Activated T-cell treated with anti-CD3 and anti-CD28 coated beads, Interleukin-2, amount 50 U/mL, for 24 hours (primary cell): ENCODE measurements at regions not wholly inside any gene's neighbourhood (a gene's known extent, or its start where the extent isn't known, plus 50 kb on each side); places are given as distances from the start of the nearest gene placed in this dataset.
"Not testable (repeated sequence)": the region's sequence is repeated elsewhere in the genome, so short reads cannot be mapped to it uniquely, and the experiment has no call there.

Experiments used
- DNase-seq: peaks from one replicate; pipeline ENCODE4 v3.0.0-alpha.2; 2020
- H3K27ac Mint-ChIP-seq: 2 replicates; pipeline ENCODE4 v1.8.0; 2020; ENCODE audit warnings: mild to moderate bottlenecking, mixed read lengths
- H3K27me3 Mint-ChIP-seq: 2 replicates; pipeline ENCODE4 v1.8.0; 2020; ENCODE audit warnings: mixed read lengths
- H3K36me3 Mint-ChIP-seq: 2 replicates; pipeline ENCODE4 v1.8.0; 2020; ENCODE audit warnings: low read depth, mixed read lengths
- H3K4me1 Mint-ChIP-seq: 2 replicates; pipeline ENCODE4 v1.8.0; 2020; ENCODE audit warnings: low read depth, mixed read lengths
- H3K4me3 Mint-ChIP-seq: 2 replicates; pipeline ENCODE4 v1.8.0; 2020; ENCODE audit warnings: mild to moderate bottlenecking, moderate library complexity, mixed read lengths
- H3K9me3 Mint-ChIP-seq: 2 replicates; pipeline ENCODE4 v1.8.0; 2020; ENCODE audit warnings: mixed read lengths

DNA sequence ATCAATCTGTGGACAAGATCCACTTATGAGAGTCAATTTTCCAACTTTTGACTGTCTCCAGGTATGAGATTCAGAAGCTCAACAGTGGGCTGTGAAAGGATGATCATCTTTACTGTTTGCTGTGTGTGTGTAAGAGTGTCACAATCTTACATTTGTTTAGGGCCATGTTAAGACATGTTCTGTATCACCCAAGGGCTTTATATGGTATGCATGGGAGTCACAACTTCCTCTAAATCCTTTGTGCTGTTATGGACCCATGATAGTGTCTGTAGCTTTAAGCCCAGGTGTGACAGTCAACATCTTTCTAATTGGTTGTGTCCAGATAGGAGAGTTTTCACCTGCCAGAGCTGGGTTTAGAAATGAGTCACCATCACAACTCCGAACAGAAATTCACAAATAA, 70.2 kb downstream of the ZNF726 start:
- not testable (repeated sequence) for H3K27ac Mint-ChIP-seq, H3K36me3 Mint-ChIP-seq, H3K9me3 Mint-ChIP-seq, H3K4me1 Mint-ChIP-seq, DNase-seq, H3K27me3 Mint-ChIP-seq, H3K4me3 Mint-ChIP-seq

- Mint-ChIP-seq H3K27me3 (no peaks in the 10 kb centered on the region), H3K36me3 (no peaks in the 10 kb centered on the region), H3K4me3 (no peak overlapping the region), H3K9me3 (peaks cover 2% of the 10 kb centered on the region), H3K4me1 (peaks cover 5% of the 10 kb centered on the region), H3K27ac (no peak overlapping the region)
- no peak for DNase-seq
Observed at GRCh38 chr19:23986623-23987022, 71.9 kb downstream of the ZNF726 start.

- Mint-ChIP-seq H3K9me3 (peaks cover 16% of the 10 kb centered on the region), H3K27ac (no peak overlapping the region), H3K36me3 (no peaks in the 10 kb centered on the region), H3K4me1 (peaks cover 19% of the 10 kb centered on the region), H3K27me3 (no peaks in the 10 kb centered on the region), H3K4me3 (no peak overlapping the region)
- DNase-seq, result no peak
Observed at GRCh38 chr19:23991170-23991569, 76.5 kb downstream of the ZNF726 start.

DNA sequence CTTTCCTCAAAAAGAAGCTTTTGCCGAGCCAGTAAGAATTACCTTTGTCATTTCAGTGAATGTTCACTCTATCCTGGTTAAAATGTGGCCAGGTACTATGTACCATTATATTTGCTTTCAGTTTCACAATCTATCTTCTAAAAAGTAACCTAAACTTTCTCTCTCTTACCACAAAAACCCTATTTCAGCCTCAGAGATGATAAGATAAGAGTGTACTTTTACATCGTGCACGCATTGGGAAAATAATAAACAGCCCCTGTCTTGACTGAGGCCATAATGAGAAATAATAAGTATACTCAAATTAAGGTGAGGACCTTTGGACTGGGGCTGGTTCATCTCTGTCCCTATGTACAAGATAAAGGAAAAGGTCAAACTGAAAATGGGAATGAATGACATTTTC, 77.7 kb downstream of the ZNF726 start:
- peaks cover 28% of the 10 kb centered on the region for H3K9me3 Mint-ChIP-seq
- H3K36me3 Mint-ChIP-seq, result no peaks in the 10 kb centered on the region
- no peak overlapping the region for H3K27ac Mint-ChIP-seq
- no peak for DNase-seq
- no peaks in the 10 kb centered on the region for H3K27me3 Mint-ChIP-seq
- H3K4me3 Mint-ChIP-seq, result no peak overlapping the region
- H3K4me1 Mint-ChIP-seq, result peaks cover 19% of the 10 kb centered on the region

DNA sequence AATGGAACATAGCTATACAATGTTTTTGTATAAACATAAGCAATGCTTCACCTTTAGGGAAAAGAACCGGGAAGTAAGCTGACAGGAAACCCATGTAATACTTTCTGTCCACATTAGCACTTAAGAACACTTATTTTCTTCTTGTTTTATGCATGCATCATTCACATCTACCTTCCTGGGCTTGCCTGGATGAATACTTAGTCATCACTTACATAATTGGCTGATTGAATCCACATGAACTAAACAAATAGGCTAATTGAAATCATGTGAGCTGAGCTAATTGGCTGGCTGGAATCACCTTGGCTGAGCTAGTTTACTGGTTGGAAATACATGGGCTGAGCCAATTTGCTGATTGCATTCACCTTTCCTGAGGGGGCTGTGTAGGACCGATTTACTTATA, 78.8 kb downstream of the ZNF726 start:
- DNase-seq, result no peak
- no peaks in the 10 kb centered on the region for H3K36me3 Mint-ChIP-seq

GRCh38 chr19:23996549-23996948, 81.9 kb downstream of the ZNF726 start:
- peaks cover 16% of the 10 kb centered on the region for H3K4me1 Mint-ChIP-seq
- H3K27ac Mint-ChIP-seq, result no peak overlapping the region
- H3K36me3 Mint-ChIP-seq, result no peaks in the 10 kb centered on the region
- no peak overlapping the region for H3K4me3 Mint-ChIP-seq
- DNase-seq, result no peak
- peaks cover 43% of the 10 kb centered on the region for H3K9me3 Mint-ChIP-seq
- H3K27me3 Mint-ChIP-seq, result no peaks in the 10 kb centered on the region

More for the DNA sequence above, 78.8 kb downstream of the ZNF726 start:
- H3K9me3 Mint-ChIP-seq, result peaks cover 35% of the 10 kb centered on the region
- peaks cover 19% of the 10 kb centered on the region for H3K4me1 Mint-ChIP-seq
- no peaks in the 10 kb centered on the region for H3K27me3 Mint-ChIP-seq
- no peak overlapping the region for H3K27ac Mint-ChIP-seq
- no peak overlapping the region for H3K4me3 Mint-ChIP-seq

GRCh38 chr19:23998568-23998967, 83.9 kb downstream of the ZNF726 start:
- H3K4me3 Mint-ChIP-seq, result no peak overlapping the region
- no peak overlapping the region for H3K27ac Mint-ChIP-seq
- H3K27me3 Mint-ChIP-seq, result no peaks in the 10 kb centered on the region
- peaks cover under 1% of the 10 kb centered on the region for H3K4me1 Mint-ChIP-seq
- DNase-seq, result no peak
- H3K9me3 Mint-ChIP-seq, result peaks cover 41% of the 10 kb centered on the region
- no peaks in the 10 kb centered on the region for H3K36me3 Mint-ChIP-seq

DNA sequence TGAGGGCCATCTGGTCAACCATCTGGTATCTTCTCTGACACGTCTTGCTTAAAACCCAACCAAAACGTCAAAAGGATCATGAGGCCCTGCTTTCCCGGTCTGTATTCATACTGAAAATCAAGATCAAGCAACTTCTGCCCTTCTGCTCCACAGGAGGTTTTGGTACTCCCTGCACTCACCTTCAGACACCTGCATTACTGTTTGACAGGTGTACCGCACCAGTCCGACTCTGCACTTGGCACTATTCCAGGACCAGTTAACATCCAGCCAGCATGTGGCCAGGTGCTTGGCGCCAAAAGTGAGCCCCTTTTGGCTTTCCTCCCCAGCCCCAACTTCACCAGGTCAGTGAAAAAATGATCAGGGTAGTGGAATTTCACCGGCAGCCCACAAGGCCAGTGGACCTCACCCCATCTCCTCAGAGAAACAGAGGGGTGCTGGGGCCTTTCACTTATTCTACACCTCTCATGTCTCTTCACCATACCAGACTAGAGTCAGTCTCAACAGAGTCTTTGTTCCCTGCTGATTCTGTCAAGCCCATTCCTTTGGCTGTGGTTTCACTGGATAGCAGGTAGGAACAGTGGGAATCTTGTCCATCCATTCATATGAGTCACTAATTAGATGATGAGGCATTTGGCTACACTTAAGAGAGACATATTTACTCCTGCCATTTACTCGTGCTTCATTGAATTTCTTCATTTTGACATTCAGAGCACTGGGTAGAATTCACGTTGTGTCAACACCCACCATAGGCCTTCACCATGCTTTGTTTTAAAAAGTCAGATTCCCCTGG, 85.3 kb downstream of the ZNF726 start:
- H3K36me3 Mint-ChIP-seq, result no peaks in the 10 kb centered on the region
- H3K4me1 Mint-ChIP-seq, result no peaks in the 10 kb centered on the region
- no peaks in the 10 kb centered on the region for H3K27me3 Mint-ChIP-seq
- peaks cover 36% of the 10 kb centered on the region for H3K9me3 Mint-ChIP-seq
- H3K4me3 Mint-ChIP-seq, result no peak overlapping the region
- no peak for DNase-seq
- no peak overlapping the region for H3K27ac Mint-ChIP-seq

GRCh38 chr19:24000656-24001055, 86.0 kb downstream of the ZNF726 start:
- no peak overlapping the region for H3K27ac Mint-ChIP-seq
- H3K27me3 Mint-ChIP-seq, result no peaks in the 10 kb centered on the region
- H3K4me1 Mint-ChIP-seq, result no peaks in the 10 kb centered on the region
- H3K9me3 Mint-ChIP-seq, result peaks cover 32% of the 10 kb centered on the region
- DNase-seq, result no peak
- H3K4me3 Mint-ChIP-seq, result no peak overlapping the region
- H3K36me3 Mint-ChIP-seq, result no peaks in the 10 kb centered on the region

DNA sequence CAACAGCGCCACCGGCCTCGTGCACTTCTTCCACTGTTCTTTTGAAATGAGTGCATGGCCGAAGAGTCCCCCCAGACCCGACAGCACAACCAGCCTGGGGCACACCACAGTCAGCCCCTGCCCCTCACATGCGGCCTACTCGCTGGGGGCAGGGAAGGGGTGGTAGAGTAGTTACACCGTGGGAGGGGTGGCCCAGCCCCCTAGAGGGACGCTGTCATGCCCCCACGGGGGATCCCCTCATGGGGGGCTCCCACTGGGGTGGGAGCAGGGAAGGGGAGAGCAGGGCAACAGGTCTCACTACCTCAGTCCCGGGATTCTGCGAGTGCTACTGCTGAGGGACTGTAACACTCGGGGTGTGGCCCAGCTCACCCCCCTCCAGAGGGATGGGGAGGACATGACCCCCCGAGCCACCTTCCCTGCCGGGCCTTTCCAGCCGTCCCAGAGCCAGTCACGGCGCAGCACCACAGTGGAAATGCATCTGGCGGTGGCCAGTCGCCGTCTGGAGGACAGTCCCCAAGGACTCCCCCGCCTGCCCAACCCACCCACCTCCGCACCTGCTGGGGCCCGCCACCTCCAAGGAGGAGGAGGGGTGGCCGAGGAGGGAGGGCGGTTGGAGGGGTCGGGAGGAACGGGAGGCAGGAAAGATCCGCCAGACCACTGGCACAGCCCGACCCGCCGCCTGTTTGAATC, 84.6 kb upstream of the ZNF254 start:
- no peaks in the 10 kb centered on the region for H3K27me3 Mint-ChIP-seq
- H3K27ac Mint-ChIP-seq, result no peak overlapping the region

DNA sequence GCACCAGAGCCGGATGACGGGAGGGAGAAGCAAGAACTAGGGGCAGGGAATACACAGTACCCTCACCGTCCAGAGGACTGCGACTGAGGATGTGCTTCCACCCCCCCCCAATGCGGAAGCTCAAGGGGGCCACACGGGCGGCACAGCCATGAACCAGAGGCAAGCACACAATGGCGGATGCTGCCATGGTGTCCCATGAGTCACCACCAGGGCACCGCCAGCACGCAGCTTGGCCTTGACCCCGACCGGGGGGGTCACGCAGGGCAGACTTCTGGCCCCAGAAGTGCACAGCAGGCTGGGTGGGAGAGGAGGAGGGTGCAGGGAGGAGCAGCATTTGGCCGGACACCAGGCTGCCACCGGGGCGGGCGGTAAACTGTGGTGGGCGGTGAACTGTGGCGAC, 83.5 kb upstream of the ZNF254 start:
- Mint-ChIP-seq H3K27ac (no peak overlapping the region), H3K4me3 (no peak overlapping the region), H3K4me1 (no peaks in the 10 kb centered on the region), H3K27me3 (no peaks in the 10 kb centered on the region), H3K36me3 (no peaks in the 10 kb centered on the region), H3K9me3 (peaks cover 8% of the 10 kb centered on the region)
- DNase-seq, result no peak

More for the DNA sequence above, 84.6 kb upstream of the ZNF254 start:
- Mint-ChIP-seq H3K9me3 (peaks cover 16% of the 10 kb centered on the region), H3K4me3 (no peak overlapping the region), H3K4me1 (no peaks in the 10 kb centered on the region), H3K36me3 (no peaks in the 10 kb centered on the region)
- no peak for DNase-seq

- H3K4me3 Mint-ChIP-seq, result no peak overlapping the region
- no peak for DNase-seq
- no peaks in the 10 kb centered on the region for H3K4me1 Mint-ChIP-seq
- no peaks in the 10 kb centered on the region for H3K36me3 Mint-ChIP-seq
- H3K27ac Mint-ChIP-seq, result no peak overlapping the region
- H3K27me3 Mint-ChIP-seq, result no peaks in the 10 kb centered on the region
- H3K9me3 Mint-ChIP-seq, result peaks cover 5% of the 10 kb centered on the region
Observed at GRCh38 chr19:24004166-24004565, 82.8 kb upstream of the ZNF254 start.

DNA sequence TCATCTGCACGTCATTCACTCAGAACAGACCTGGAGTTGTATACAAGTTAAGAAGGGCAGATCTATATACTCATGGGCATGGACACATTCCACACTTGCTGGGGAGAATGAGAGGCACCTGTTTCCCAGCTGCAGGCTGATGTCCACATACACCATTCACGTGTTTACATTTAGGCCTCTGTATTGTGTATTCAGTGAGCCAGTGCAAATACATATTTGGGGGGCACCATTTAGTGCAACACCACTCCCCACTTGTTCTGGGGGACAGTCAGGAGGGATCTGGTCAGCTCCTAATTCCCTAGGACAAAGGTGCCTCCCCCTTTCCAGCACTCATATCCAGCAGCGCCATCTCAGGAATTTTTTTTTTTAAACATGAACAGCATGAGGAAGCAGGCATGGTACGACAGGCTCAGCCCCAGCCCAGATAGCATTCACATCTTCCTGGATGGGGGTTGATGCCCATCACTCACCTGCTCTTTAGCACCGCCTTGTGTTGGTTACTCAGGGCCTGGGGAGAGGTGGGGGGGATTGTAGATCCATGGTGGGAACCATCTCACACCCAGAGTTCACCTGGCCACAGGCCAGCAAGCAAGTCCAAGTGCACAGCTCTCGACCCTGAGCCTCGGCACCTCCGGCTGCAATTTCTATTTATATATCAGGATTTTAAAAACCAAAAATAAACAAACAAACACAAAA, 56.9 kb upstream of the ZNF254 start:
- peaks cover 11% of the 10 kb centered on the region for H3K36me3 Mint-ChIP-seq
- no peak for DNase-seq
- H3K9me3 Mint-ChIP-seq, result no peaks in the 10 kb centered on the region
- no peak overlapping the region for H3K27ac Mint-ChIP-seq
- H3K4me3 Mint-ChIP-seq, result no peak overlapping the region
- H3K4me1 Mint-ChIP-seq, result peaks cover 32% of the 10 kb centered on the region
- H3K27me3 Mint-ChIP-seq, result no peaks in the 10 kb centered on the region

- peaks cover 29% of the 10 kb centered on the region for H3K36me3 Mint-ChIP-seq
- H3K27ac Mint-ChIP-seq, result peak overlapping the region; percentile 98
- DNase-seq, result peak; percentile 38
- H3K9me3 Mint-ChIP-seq, result no peaks in the 10 kb centered on the region
- H3K4me3 Mint-ChIP-seq, result peak overlapping the region; percentile 99
- H3K4me1 Mint-ChIP-seq, result peaks cover 49% of the 10 kb centered on the region
- no peaks in the 10 kb centered on the region for H3K27me3 Mint-ChIP-seq
Observed at GRCh38 chr19:24032651-24033050, 54.3 kb upstream of the ZNF254 start.
